K562 (cell line): ENCODE measurements at regions not wholly inside any gene's neighbourhood (a gene's known extent, or its start where the extent isn't known, plus 50 kb on each side); places are given as distances from the start of the nearest gene placed in this dataset.

Source experiments
- ATAC-seq: fragments of 200-7000 bp; cut with Tn5 transposase; 3 replicates; pipeline ENCODE4 v1.9.1; 2020; ENCODE audit warnings: moderate library complexity
- BruUV-seq: library from RNA; stranded (reverse); fragments of 400-500 nt; replicated peaks from 2 replicates; lab custom pipeline; 2021; lab: Mats Ljungman, UMichigan
- CTCF ChIA-PET: fragments of 300-600 bp; formaldehyde crosslinking; extraction: SDS; loops from one replicate; lab custom pipeline; 2021; ENCODE audit warnings: low intra/inter-chr PET ratio; lab: Yijun Ruan, JAX
- POLR2A ChIA-PET: fragments of 300-600, 350-650 bp; sonication (Branson Sonifier 250); formaldehyde crosslinking; extraction: SDS; loops from one replicate; lab custom pipeline; 2021; ENCODE audit warnings: antibody characterized with exemption, inconsistent platforms; lab: Yijun Ruan, JAX
- DNase-seq, 4 experiments: peaks; one replicate each; pipeline versions ENCODE4 v3.0.0 to v3.0.0-alpha.2; 2011 to 2018; ENCODE audit warnings: low spot score in 3 of 4, mixed read lengths in 3 of 4; ENCODE audit errors: extremely low read depth in 1 of 4
- FAIRE-seq: peaks from 2 replicates; lab custom pipeline; 2011; peaks lifted over from hg19 to GRCh38; lab: Jason Lieb, UNC
- H2AFZ ChIP-seq: 2 replicates; pipeline ENCODE4 v1.6.0; 2011; ENCODE audit warnings: low read depth, low read length, control low read depth, inconsistent platforms
- H3K27ac ChIP-seq: fragments of 200-600 bp; 3 replicates; pipeline ENCODE4 v1.8.0; 2011; ENCODE audit warnings: low read depth, mild to moderate bottlenecking, control low read depth, inconsistent platforms, low read length, moderate library complexity, mixed read lengths; ENCODE audit errors: extremely low read depth
- H3K27me3 ChIP-seq, 2 experiments: fragments of 300-600 bp in 1 of 2; 2 replicates in 1 of 2; 3 replicates in 1 of 2; pipeline versions ENCODE4 v1.6.0 to v1.8.0; 2011; ENCODE audit warnings: inconsistent platforms in 2 of 2, low read length in 2 of 2, mild to moderate bottlenecking in 1 of 2, mixed read lengths in 1 of 2, moderate library complexity in 1 of 2; ENCODE audit not compliant: control insufficient read depth in 2 of 2, insufficient read depth in 2 of 2
- H3K36me3 ChIP-seq: fragments of 300-600 bp; 3 replicates; pipeline ENCODE4 v1.8.0; 2011; ENCODE audit warnings: mild to moderate bottlenecking, low read length, inconsistent platforms; ENCODE audit not compliant: control insufficient read depth, insufficient read depth
- H3K4me1 ChIP-seq, 2 experiments: fragments of 200-600 bp in 1 of 2; replicated peaks in 1 of 2; 2 replicates in 1 of 2; 3 replicates in 1 of 2; pipeline versions ENCODE4 v1.5.1 to v1.8.0; 2011; ENCODE audit warnings: inconsistent platforms in 2 of 2, low read length in 2 of 2, mild to moderate bottlenecking in 1 of 2, mixed read lengths in 1 of 2, moderate library complexity in 1 of 2; ENCODE audit not compliant: control insufficient read depth in 2 of 2, insufficient read depth in 2 of 2
- H3K4me2 ChIP-seq: 2 replicates; pipeline ENCODE4 v1.6.1; 2011; ENCODE audit warnings: low read length, control low read depth, inconsistent platforms, mixed read lengths; ENCODE audit not compliant: insufficient read depth
- H3K4me3 ChIP-seq: fragments of 200-600 bp; sonication (generic), shearing (Covaris generic); 2 replicates; pipeline ENCODE4 v1.5.1; 2016; ENCODE audit warnings: control low read depth, inconsistent platforms
- H3K79me2 ChIP-seq: fragments of 200-600 bp; 3 replicates; pipeline ENCODE4 v1.8.0; 2011; ENCODE audit warnings: low read length, inconsistent platforms; ENCODE audit not compliant: control insufficient read depth, insufficient read depth
- H3K9ac ChIP-seq, 2 experiments: 2 replicates each; pipeline versions ENCODE4 v1.6.0 to v1.6.1; 2011; ENCODE audit warnings: low read depth in 2 of 2, low read length in 2 of 2, control low read depth in 1 of 2, inconsistent platforms in 1 of 2, mild to moderate bottlenecking in 1 of 2, mixed read lengths in 1 of 2; ENCODE audit not compliant: insufficient read depth in 1 of 2
- H3K9me1 ChIP-seq: one replicate; pipeline ENCODE4 v1.6.0; 2011; ENCODE audit warnings: inconsistent platforms, mild to moderate bottlenecking, low read length, moderate library complexity; ENCODE audit not compliant: control insufficient read depth, insufficient read depth
- H3K9me3 ChIP-seq: replicated peaks from 2 replicates; pipeline ENCODE4 v1.5.1; 2011; ENCODE audit warnings: low read depth, low read length, inconsistent platforms; ENCODE audit not compliant: control insufficient read depth, insufficient read depth
- H4K20me1 ChIP-seq: replicated peaks from 2 replicates; pipeline ENCODE4 v1.6.1; 2011; ENCODE audit warnings: low read length, inconsistent platforms, mixed read lengths; ENCODE audit not compliant: control insufficient read depth, insufficient read depth
- CTBP1 ChIP-seq: fragments of 450-650 bp; IDR thresholded peaks from 2 replicates; pipeline ENCODE4 v1.6.1; 2016; ENCODE audit warnings: borderline replicate concordance
- NFIC ChIP-seq: fragments of 450-650 bp; IDR thresholded peaks from 2 replicates; pipeline ENCODE4 v1.6.1; 2017; ENCODE audit warnings: mild to moderate bottlenecking, inconsistent platforms
- WGBS: fragments of 100-300 bp; shearing (Covaris generic); methylation state at CpG from one replicate; pipeline ENCODE4 v1.1.6; 2016; ENCODE audit warnings: low coverage, mixed read lengths; ENCODE audit not compliant: insufficient coverage; ENCODE audit errors: missing lambda C conversion rate; 5-methylcytosine and 5-hydroxymethylcytosine counted together
- in situ Hi-C: fragments of 300-500 bp; cut with MboI; formaldehyde crosslinking; loops from 4 replicates; pipeline ENCODE4 v1.15.0; 2018; ENCODE audit warnings: inconsistent platforms, mixed read lengths
- intact Hi-C: fragments of 100-400 bp; cut with micrococcal nuclease; formaldehyde crosslinking; loops from 2 replicates; pipeline ENCODE4 v1.14.2; 2022
- TF ChIP-seq, protein P1 (sequence below): IDR thresholded peaks from 3 replicates; pipeline ENCODE4 v1.6.1; 2011; ENCODE audit warnings: borderline replicate concordance, mild to moderate bottlenecking, moderate library complexity; ENCODE audit not compliant: insufficient read length; ENCODE audit errors: extremely low read depth
- TF ChIP-seq, protein P2 (sequence below), 2 experiments: fragments of 450-650 bp in 1 of 2; IDR thresholded peaks; 2 replicates each; pipeline ENCODE4 v1.6.1; 2011 to 2017; ENCODE audit warnings: low read depth in 2 of 2, antibody characterized with exemption in 1 of 2, borderline replicate concordance in 1 of 2, low read length in 1 of 2, mild to moderate bottlenecking in 1 of 2, mixed read lengths in 1 of 2; ENCODE audit not compliant: control insufficient read depth in 1 of 2

DNA sequence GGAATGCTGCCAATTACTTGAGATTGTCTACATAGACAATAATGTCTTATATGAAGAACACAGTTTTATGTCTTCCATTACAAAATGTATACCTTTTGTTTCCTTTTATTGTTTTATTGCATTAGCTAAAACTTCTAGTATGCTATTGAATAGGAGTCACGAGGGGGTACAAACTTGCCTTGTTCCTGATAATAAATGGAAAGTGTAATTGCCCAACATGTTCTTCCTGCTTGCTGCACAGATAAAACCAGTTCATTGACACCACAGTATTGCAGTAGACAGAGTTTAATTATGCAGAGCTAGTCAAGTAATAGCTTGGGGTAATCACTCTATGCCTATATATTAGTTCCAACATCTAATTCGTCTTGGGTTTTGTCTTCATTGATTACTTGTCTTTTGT lies 1276.2 kb upstream of the NRXN1 start:
- ATAC-seq = no peak
- POLR2A ChIA-PET = no interaction called here

More for the DNA sequence above, 1276.2 kb upstream of the NRXN1 start:
- Histone ChIP-seq H3K4me3 (no peak overlapping the region), H3K9me3 (no peaks in the 10 kb centered on the region), H3K9ac (no peak overlapping the region), H3K27me3 (no peaks in the 10 kb centered on the region), H4K20me1 (no peaks in the 10 kb centered on the region), H3K4me1 (no peaks in the 10 kb centered on the region), H3K4me2 (no peak overlapping the region), H3K9me1 (no peaks in the 10 kb centered on the region), H3K36me3 (no peaks in the 10 kb centered on the region), H2AFZ (no peak overlapping the region), H3K79me2 (no peaks in the 10 kb centered on the region), H3K27ac (no peak overlapping the region)
- BruUV-seq = no TSS peak
- DNase-seq (no peak), FAIRE-seq (no peak)
- TF ChIP-seq, protein P1, sequence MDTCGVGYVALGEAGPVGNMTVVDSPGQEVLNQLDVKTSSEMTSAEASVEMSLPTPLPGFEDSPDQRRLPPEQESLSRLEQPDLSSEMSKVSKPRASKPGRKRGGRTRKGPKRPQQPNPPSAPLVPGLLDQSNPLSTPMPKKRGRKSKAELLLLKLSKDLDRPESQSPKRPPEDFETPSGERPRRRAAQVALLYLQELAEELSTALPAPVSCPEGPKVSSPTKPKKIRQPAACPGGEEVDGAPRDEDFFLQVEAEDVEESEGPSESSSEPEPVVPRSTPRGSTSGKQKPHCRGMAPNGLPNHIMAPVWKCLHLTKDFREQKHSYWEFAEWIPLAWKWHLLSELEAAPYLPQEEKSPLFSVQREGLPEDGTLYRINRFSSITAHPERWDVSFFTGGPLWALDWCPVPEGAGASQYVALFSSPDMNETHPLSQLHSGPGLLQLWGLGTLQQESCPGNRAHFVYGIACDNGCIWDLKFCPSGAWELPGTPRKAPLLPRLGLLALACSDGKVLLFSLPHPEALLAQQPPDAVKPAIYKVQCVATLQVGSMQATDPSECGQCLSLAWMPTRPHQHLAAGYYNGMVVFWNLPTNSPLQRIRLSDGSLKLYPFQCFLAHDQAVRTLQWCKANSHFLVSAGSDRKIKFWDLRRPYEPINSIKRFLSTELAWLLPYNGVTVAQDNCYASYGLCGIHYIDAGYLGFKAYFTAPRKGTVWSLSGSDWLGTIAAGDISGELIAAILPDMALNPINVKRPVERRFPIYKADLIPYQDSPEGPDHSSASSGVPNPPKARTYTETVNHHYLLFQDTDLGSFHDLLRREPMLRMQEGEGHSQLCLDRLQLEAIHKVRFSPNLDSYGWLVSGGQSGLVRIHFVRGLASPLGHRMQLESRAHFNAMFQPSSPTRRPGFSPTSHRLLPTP = no peak
- no peak for TF ChIP-seq NFIC
- TF ChIP-seq CTBP1 = no peak
- TF ChIP-seq, protein P2, sequence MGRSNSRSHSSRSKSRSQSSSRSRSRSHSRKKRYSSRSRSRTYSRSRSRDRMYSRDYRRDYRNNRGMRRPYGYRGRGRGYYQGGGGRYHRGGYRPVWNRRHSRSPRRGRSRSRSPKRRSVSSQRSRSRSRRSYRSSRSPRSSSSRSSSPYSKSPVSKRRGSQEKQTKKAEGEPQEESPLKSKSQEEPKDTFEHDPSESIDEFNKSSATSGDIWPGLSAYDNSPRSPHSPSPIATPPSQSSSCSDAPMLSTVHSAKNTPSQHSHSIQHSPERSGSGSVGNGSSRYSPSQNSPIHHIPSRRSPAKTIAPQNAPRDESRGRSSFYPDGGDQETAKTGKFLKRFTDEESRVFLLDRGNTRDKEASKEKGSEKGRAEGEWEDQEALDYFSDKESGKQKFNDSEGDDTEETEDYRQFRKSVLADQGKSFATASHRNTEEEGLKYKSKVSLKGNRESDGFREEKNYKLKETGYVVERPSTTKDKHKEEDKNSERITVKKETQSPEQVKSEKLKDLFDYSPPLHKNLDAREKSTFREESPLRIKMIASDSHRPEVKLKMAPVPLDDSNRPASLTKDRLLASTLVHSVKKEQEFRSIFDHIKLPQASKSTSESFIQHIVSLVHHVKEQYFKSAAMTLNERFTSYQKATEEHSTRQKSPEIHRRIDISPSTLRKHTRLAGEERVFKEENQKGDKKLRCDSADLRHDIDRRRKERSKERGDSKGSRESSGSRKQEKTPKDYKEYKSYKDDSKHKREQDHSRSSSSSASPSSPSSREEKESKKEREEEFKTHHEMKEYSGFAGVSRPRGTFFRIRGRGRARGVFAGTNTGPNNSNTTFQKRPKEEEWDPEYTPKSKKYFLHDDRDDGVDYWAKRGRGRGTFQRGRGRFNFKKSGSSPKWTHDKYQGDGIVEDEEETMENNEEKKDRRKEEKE (IDR thresholded peaks at IDR 0.05; ENCODE audit: borderline replicate concordance in 1 of 2, control insufficient read depth in 1 of 2, low read depth in 2 of 2, low read length in 1 of 2) = no peak
- in situ Hi-C loops = no loop called here
- intact Hi-C loops = no loop called here
- whole genome bisulfite sequencing = 0% methylated on average over 2 of the region's 2 CpGs
- CTCF ChIA-PET = no interaction called here
